Upper lobe of left lung (tissue), 6 donors: ENCODE measurements at regions not wholly inside any gene's neighbourhood (a gene's known extent, or its start where the extent isn't known, plus 50 kb on each side); places are given as distances from the start of the nearest gene placed in this dataset.

ENCODE experiments used
- ATAC-seq, 2 donors: fragments of 200-7000 bp; cut with Tn5 transposase; one replicate each; pipeline ENCODE4 v1.9.1; 2022; ENCODE audit warnings: mild to moderate bottlenecking in 2 of 2, moderate library complexity in 2 of 2; ENCODE audit not compliant: low FRiP score in 2 of 2
- DNase-seq, 2 donors: peaks; one replicate each; pipeline ENCODE4 v3.0.0-alpha.2; 2019 to 2020
- H3K27ac ChIP-seq, 4 donors: fragments of 200-600 bp; sonication (generic); one replicate each; pipeline ENCODE4 v1.5.1; 2016 to 2019
- H3K27me3 ChIP-seq, 4 donors: fragments of 200-600 bp; sonication (generic); one replicate each; pipeline ENCODE4 v1.5.1; 2017 to 2019
- H3K36me3 ChIP-seq, 4 donors: fragments of 200-600 bp; sonication (generic); one replicate each; pipeline ENCODE4 v1.5.1; 2016 to 2019
- H3K4me1 ChIP-seq, 4 donors: fragments of 200-600 bp; sonication (generic); one replicate each; pipeline ENCODE4 v1.5.1; 2018 to 2019
- H3K4me3 ChIP-seq, 4 donors: fragments of 200-600 bp; sonication (generic); one replicate each; pipeline ENCODE4 v1.5.1; 2017 to 2019; ENCODE audit warnings: mild to moderate bottlenecking in 2 of 4, moderate library complexity in 1 of 4
- H3K9me3 ChIP-seq, 4 donors: fragments of 200-600 bp; sonication (generic); one replicate each; pipeline ENCODE4 v1.5.1; 2018 to 2019
- CTCF ChIP-seq, 6 experiments: fragments of 450-650 bp in 4 of 6; fragments of 200-600 bp in 2 of 6; sonication (generic) in 2 of 6; IDR thresholded peaks; one replicate each; pipeline ENCODE4 v1.5.1; 2016 to 2019; ENCODE audit warnings: antibody characterized with exemption in 6 of 6
- EP300 ChIP-seq, 4 donors: sonication (generic); formaldehyde crosslinking; IDR thresholded peaks; one replicate each; pipeline ENCODE4 v1.5.1; 2017; ENCODE audit warnings: antibody characterized with exemption in 4 of 4, control low read depth in 2 of 4
- POLR2A ChIP-seq, 4 donors: fragments of 450-650 bp; IDR thresholded peaks; one replicate each; pipeline ENCODE4 v1.5.1; 2016 to 2017; ENCODE audit warnings: antibody characterized with exemption in 4 of 4, mild to moderate bottlenecking in 2 of 4
- POLR2AphosphoS5 ChIP-seq, 2 donors: sonication (generic); formaldehyde crosslinking; IDR thresholded peaks; one replicate each; pipeline ENCODE4 v1.5.1; 2017; ENCODE audit warnings: antibody characterized with exemption in 2 of 2
- WGBS, 2 donors: methylation state at CpG; one replicate each; pipeline ENCODE4 v1.1.5; 2017 to 2018; 5-methylcytosine and 5-hydroxymethylcytosine counted together
- donor health status: DM: no; HTN: no; CAD: no; lungs with moderate emphysema.
- donor health status: DM: no; HTN: yes; CAD: no; lungs with severe emphysema.

- DNase-seq: no peak
- WGBS, 2 donors: 86 to 95% methylated on average over 1 of the region's 1 CpG
- Histone ChIP-seq H3K27ac (no peak overlapping the region), H3K9me3 (no peaks in the 10 kb centered on the region), H3K4me1 (no peaks in the 10 kb centered on the region), H3K36me3 (no peaks in the 10 kb centered on the region), H3K27me3 (no peaks in the 10 kb centered on the region), H3K4me3 (no peak overlapping the region)
- TF ChIP-seq POLR2A (IDR thresholded peaks at IDR 0.05) (no peak), CTCF (IDR thresholded peaks at IDR 0.05) (no peak), EP300 (IDR thresholded peaks at IDR 0.05) (no peak), POLR2AphosphoS5 (IDR thresholded peaks at IDR 0.05) (no peak)
- no peak for ATAC-seq
Observed at GRCh38 chr1:209486861-209487593, 96.5 kb upstream of the CAMK1G start.

DNA sequence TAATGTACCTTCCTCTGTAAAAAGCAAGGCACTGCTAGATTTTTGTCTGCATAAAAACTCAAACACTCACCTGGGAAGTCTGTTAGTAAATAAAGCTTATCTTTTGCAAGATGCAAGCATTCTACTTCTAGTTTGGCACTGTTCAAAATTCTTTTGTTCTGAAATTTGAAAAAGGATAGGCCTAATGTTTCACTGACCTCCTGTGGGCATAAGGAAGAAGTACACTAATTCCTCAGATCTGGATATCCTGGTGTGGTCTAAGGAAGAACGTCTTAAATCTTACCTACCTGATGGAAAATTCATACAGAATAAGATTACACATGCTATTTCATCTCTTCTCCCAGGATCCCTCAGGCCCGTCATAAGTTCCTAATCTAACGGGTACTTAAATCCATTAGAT, 93.5 kb upstream of the CAMK1G start:
- Histone ChIP-seq H3K27ac (no peak overlapping the region), H3K4me1 (peaks cover 0 to 4% (median 0%) of the 10 kb centered on the region in 4 donors), H3K4me3 (no peak overlapping the region), H3K27me3 (no peaks in the 10 kb centered on the region), H3K9me3 (no peaks in the 10 kb centered on the region), H3K36me3 (no peaks in the 10 kb centered on the region)
- ATAC-seq (no peak), DNase-seq (no peak)
- WGBS, 2 donors: 67 to 71% methylated on average over 3 of the region's 3 CpGs
- peak in 3 of 6 experiments; percentile 20 to 48 (median 28) for TF ChIP-seq CTCF (IDR thresholded peaks at IDR 0.05)
- TF ChIP-seq EP300 (IDR thresholded peaks at IDR 0.05): no peak

- H3K4me1 ChIP-seq: peaks cover 0 to 4% (median 0%) of the 10 kb centered on the region in 4 donors
- no peaks in the 10 kb centered on the region for H3K36me3 ChIP-seq
- ATAC-seq: no peak
- TF ChIP-seq EP300 (IDR thresholded peaks at IDR 0.05) (no peak), POLR2AphosphoS5 (IDR thresholded peaks at IDR 0.05) (no peak), POLR2A (IDR thresholded peaks at IDR 0.05) (no peak), CTCF (IDR thresholded peaks at IDR 0.05) (no peak)
- no peaks in the 10 kb centered on the region for H3K27me3 ChIP-seq
- DNase-seq: no peak
- no peak overlapping the region for H3K27ac ChIP-seq
- H3K9me3 ChIP-seq: peaks cover 0 to 5% (median 0%) of the 10 kb centered on the region in 4 donors
- 79 to 88% methylated on average over 2 of the region's 2 CpGs for WGBS, 2 donors
- no peak overlapping the region for H3K4me3 ChIP-seq
Observed at GRCh38 chr1:209491031-209491430, 92.5 kb upstream of the CAMK1G start.

- H3K36me3 ChIP-seq: no peaks in the 10 kb centered on the region
- ATAC-seq (no peak), DNase-seq (no peak)
- H3K9me3 ChIP-seq: peaks cover 0 to 5% (median 0%) of the 10 kb centered on the region in 4 donors
- WGBS, 2 donors: 58 to 79% methylated on average over 1 of the region's 1 CpG
- peaks cover 0 to 4% (median 0%) of the 10 kb centered on the region in 4 donors for H3K4me1 ChIP-seq
- no peak overlapping the region for H3K27ac ChIP-seq
- H3K27me3 ChIP-seq: no peaks in the 10 kb centered on the region
- H3K4me3 ChIP-seq: no peak overlapping the region
- TF ChIP-seq EP300 (IDR thresholded peaks at IDR 0.05) (no peak), POLR2A (IDR thresholded peaks at IDR 0.05) (no peak), CTCF (IDR thresholded peaks at IDR 0.05) (no peak)
Observed at GRCh38 chr1:209491496-209491895, 92.0 kb upstream of the CAMK1G start.

DNA sequence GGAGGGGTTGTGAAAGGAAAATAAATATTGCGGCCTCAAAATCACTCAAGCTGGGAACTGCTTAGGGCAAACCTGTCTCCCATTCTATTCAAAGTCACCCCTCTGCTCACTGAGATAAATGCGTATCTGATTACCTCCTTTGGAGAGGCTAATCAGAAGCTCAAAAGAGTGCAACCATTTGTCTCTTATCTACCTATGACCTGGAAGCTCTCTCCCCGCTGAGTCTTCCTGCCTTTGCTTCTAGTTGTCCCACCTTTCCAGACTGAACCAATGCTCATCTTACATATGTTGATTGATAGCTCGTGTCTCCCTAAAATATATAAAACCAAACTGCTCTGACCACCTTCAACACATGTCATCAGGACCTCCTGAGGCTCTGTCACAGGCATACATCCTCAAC, 91.6 kb upstream of the CAMK1G start:
- WGBS, 2 donors: 87 to 90% methylated on average over 4 of the region's 4 CpGs
- TF ChIP-seq EP300 (IDR thresholded peaks at IDR 0.05): no peak
- TF ChIP-seq POLR2A (IDR thresholded peaks at IDR 0.05): no peak
- TF ChIP-seq CTCF (IDR thresholded peaks at IDR 0.05): no peak
- no peak for TF ChIP-seq POLR2AphosphoS5 (IDR thresholded peaks at IDR 0.05)
- H3K9me3 ChIP-seq: peaks cover 0 to 5% (median 0%) of the 10 kb centered on the region in 4 donors
- H3K27me3 ChIP-seq: no peaks in the 10 kb centered on the region
- H3K27ac ChIP-seq: no peak overlapping the region
- no peak for ATAC-seq
- no peak overlapping the region for H3K4me3 ChIP-seq
- no peak for DNase-seq
- no peaks in the 10 kb centered on the region for H3K36me3 ChIP-seq
- peaks cover 0 to 4% (median 0%) of the 10 kb centered on the region in 4 donors for H3K4me1 ChIP-seq
